GM04503 (cell line): ENCODE measurements at regions not wholly inside any gene's neighbourhood (a gene's known extent, or its start where the extent isn't known, plus 50 kb on each side); places are given as distances from the start of the nearest gene placed in this dataset.

Source experiments
- DNase-seq: peaks from one replicate; pipeline ENCODE4 v3.0.0-alpha.2; 2012; ENCODE audit warnings: low read depth

DNA sequence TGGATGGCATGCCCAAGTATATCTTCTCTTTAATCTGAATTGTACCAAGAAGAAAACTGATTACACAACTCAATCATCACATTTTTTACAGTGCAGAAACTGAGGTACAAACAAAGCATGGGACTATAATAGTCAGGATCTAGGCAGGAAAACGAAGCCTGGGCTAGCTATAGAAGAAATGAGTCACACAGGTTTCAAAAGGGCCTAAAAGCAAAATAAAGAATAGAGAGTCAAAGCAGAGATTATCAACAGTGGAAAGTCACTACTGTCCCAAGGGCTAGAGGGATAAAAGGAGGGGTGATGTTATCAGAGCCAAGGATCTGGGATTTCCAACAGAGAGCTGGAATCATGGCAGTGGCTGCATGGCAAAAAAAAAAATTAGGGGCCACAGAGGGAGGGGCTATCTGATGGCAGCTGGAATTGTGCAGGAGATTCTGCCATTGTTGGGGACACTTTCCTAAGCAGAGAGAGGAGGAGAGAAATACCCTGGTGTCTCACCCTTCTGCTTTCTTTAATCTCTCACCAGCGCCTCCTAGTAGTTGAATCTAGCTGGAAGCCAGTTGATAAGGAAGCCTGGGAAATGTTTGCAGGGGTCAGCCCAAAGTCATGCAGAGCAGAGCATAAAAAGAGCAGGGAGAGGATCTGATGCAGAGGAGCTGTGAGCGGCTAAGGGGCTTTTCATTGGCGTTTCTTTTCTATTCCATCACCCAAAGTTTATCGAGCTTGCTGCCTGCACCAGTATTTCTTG is 343.2 kb downstream of the ACTL7B start:
- DNase-seq, result no peak

DNA sequence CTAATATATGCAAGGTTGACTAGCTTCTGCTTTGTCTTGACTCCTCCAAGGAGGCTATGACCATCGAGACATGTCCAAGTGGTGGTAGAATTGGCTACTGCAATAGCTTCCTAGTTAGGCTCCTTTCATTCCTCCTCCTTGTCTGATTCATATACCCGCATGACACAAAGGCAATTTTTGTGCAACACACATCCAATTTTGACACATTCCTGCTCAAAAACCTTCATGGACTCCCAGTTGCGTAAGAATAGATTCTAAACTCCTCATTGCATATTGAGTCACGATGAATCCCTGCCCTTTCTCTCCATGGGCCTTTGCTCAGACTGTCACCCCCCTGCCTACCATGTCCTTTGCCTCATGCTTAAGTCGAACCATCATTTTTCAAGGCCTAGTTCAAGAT is 344.5 kb downstream of the ACTL7B start:
- peak; percentile 92 for DNase-seq

DNA sequence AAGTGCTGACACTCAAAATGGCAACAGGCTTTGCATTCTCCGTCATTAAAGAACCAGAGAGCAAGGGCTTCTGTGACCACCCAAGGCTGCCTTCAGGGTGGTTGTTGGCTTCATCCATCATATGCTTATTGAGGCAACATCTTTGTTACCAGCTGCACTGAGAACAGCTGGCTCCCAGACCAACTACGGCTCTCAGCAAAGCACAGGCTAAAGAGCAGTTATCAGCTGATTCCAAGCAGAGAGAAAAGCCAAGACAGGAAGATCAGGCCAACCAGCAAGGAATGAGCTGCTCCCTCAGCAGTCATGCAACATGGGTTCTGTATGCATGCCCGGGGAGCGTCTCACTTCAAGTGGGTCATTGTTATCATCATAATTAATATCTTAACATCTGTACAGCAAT is 358.9 kb downstream of the ACTL7B start:
- DNase-seq, result no peak

GRCh38 chr9:108489567-108489966 is 366.2 kb downstream of the ACTL7B start:
- DNase-seq, result no peak

- no peak for DNase-seq
Measured at GRCh38 chr9:108486831-108487230, 369.0 kb downstream of the ACTL7B start.

DNA sequence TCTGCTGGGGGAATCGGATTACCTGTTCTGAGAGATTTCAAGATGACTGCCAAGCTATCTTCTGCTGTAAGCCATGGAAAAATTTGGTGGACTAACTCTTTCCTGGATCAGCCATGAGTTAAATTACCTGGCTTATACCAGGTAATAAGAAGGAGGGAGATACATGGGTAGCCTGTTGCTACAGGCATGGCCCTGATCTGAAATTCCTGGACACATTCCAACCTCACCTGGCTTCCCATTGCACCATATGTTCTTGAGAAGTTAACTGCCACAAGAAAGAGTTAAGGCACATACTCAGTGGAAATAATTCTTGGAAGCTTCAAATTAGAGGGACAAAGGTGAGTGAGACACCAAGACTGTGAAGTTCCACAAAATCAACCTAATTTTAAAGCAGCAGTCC is 371.3 kb downstream of the ACTL7B start:
- DNase-seq, result no peak

GRCh38 chr9:108483676-108484075 is 372.1 kb downstream of the ACTL7B start:
- no peak for DNase-seq

GRCh38 chr9:108479989-108480652 is 375.7 kb downstream of the ACTL7B start:
- DNase-seq, result no peak

- peak; percentile 81 for DNase-seq
Measured at GRCh38 chr9:108478431-108479332, 377.1 kb downstream of the ACTL7B start.

DNA sequence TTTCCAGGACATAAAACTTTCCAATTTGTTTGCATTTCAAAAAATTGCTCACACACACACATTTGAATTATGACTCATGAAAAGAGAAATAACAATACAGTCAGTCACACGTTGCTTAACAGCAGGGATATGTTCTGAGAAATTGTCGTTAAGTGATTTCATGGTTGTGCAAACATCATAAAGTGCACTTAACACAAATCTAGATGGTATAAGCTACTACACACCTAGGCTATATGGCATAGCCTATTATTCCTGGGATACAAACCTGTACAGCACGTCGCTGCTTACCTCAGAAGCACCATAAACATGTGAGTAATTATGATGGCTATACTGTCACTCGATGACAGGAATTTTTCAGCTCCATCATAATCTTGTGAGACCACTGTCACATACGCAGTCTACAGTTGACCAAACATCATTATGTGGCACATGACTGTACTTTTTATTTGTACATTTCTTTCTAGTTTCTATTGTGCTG is 378.2 kb downstream of the ACTL7B start:
- no peak for DNase-seq

DNA sequence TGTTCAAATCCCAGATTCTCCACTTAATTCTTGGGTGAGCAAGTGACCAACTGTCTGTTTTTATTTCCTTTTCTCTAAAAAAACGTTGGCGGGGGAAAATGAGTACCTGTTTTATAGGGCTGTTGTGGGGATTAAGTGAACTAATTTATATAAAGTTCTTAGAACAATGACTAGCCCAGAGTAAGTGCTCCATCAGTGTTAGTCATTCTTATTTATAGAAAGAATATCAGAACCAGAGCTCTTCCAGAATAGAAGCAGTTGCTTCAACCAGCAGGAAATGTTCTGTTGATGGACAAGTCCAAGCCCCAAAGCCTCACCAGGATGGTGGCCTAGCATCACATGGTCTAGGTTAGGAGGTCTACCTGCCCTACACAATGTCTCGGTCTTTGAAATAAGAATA is 379.2 kb downstream of the ACTL7B start:
- no peak for DNase-seq

- no peak for DNase-seq
Measured at GRCh38 chr9:108475813-108476212, 380.0 kb downstream of the ACTL7B start.

DNA sequence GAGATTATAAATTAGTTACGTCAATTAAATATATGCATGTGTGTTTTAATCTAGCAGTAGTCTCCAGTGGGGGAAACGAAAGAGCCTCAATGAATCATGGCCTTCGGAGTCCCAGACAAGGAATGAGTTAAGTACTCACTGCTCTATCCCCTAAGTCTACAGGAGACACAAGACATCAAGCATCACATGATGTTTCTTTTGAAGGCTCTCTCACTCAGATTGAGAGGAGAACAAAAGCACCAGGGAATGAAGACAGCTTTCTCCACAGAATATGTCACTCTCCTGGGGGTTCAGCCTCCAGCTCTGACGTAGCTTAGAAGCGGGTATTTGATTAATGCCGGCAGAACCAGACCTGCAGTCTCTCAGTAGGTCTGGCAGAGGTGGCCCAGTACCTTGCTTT is 381.4 kb downstream of the ACTL7B start:
- no peak for DNase-seq

DNA sequence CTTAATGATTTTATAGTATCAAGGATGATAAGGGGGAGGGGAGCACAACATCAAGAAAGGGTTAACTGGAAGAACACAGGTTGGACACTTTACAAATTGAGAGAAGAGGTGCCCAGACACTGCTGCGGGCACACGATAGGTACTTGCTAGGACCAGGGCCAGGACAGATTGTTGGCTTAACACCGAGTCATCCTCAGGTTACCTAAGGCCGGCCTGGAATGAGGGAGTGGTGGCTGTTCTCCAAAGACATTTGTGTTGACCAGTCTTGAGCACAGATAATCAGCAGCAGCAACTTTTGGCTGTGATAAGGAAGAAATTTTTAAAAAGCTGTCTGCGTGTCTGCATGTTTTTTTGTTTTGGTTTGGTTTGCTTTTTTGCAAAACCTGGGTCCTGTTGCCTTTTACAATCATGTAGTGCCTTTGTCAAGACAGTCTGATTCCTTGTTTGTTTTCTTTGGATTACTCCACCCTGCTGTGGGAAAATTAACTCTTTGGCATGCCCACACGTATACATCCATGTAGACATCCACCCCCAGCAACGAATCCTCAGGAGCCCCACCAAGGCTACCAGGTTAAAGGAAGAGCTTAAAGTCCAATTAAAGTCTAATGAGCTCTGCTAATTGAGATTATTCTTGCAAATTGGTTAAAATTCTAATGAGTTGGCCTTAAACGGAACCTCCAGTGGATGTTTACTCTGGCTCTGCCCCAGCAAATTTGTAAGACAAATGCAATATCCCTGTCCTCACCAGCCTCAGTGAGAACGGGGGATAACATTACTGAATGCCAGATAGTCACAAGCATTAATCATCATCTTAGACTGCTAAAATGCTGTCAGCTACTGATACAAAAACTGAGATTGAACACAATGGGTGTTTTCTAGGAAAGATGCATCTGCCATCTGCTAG is 382.3 kb downstream of the ACTL7B start:
- DNase-seq, result no peak

- DNase-seq, result no peak
Measured at GRCh38 chr9:108469654-108470053, 386.1 kb downstream of the ACTL7B start.

- DNase-seq, result no peak
Measured at GRCh38 chr9:108468364-108468763, 387.4 kb downstream of the ACTL7B start.

GRCh38 chr9:108467653-108468324 is 388.0 kb downstream of the ACTL7B start:
- peak; percentile 51 for DNase-seq

GRCh38 chr9:108467161-108467560 is 388.6 kb downstream of the ACTL7B start:
- no peak for DNase-seq

GRCh38 chr9:108466304-108466703 is 389.5 kb downstream of the ACTL7B start:
- no peak for DNase-seq

GRCh38 chr9:108463932-108464606 is 391.7 kb downstream of the ACTL7B start:
- no peak for DNase-seq
